22Rv1 (cell line): ENCODE measurements at regions not wholly inside any gene's neighbourhood (a gene's known extent, or its start where the extent isn't known, plus 50 kb on each side); places are given as distances from the start of the nearest gene placed in this dataset.

Experiments
- CTCF ChIP-seq: fragments of 450-650 bp; IDR thresholded peaks from 2 replicates; pipeline ENCODE4 v1.5.1; 2017; ENCODE audit warnings: mild to moderate bottlenecking
- ZFX ChIP-seq: fragments of 450-650 bp; IDR thresholded peaks from 2 replicates; pipeline ENCODE4 v1.6.1; 2017; ENCODE audit warnings: antibody characterized with exemption, borderline replicate concordance

- TF ChIP-seq CTCF (no peak), ZFX (no peak)
These were observed 202.3 kb upstream of the RAB6C start for GRCh38 chr2:129777146-129777545.
